ENCODE measurements at regions not wholly inside any gene's neighbourhood (a gene's known extent, or its start where the extent isn't known, plus 50 kb on each side); places are given as distances from the start of the nearest gene placed in this dataset.
A peak's percentile ranks its signal among the peaks of the same experiment; 100 is the strongest.

- intact Hi-C loops (cut with DNase I, micrococcal nuclease) = no loop called here
- Mint-ChIP-seq H3K9me3 (no peaks in the 10 kb centered on the region), H3K4me1 (ENCODE audit: low read depth) (peaks cover 38% of the 10 kb centered on the region), H3K27me3 (no peaks in the 10 kb centered on the region), H3K4me3 (no peak overlapping the region), H3K36me3 (ENCODE audit: low read depth) (peaks cover 9% of the 10 kb centered on the region), H3K27ac (peak overlapping the region; percentile 20)
- no peak for TF ChIP-seq CTCF (IDR thresholded peaks at IDR 0.05)
- Histone ChIP-seq H3K4me1 (ENCODE audit: insufficient read depth, low read length) (peaks cover 52% of the 10 kb centered on the region), H3K27me3 (ENCODE audit: control insufficient read depth in 1 of 2, insufficient read depth in 2 of 2, low read length in 2 of 2) (no peaks in the 10 kb centered on the region), H3K4me3 (ENCODE audit: low read length) (no peak overlapping the region), H3K9me3 (ENCODE audit: control insufficient read depth in 1 of 2, insufficient read depth in 1 of 2, low read length in 2 of 2) (no peaks in the 10 kb centered on the region), H3K27ac (ENCODE audit: low read depth in 1 of 2, low read length in 2 of 2) (no peak overlapping the region), H3K36me3 (ENCODE audit: insufficient read depth, low read length) (peaks cover 15% of the 10 kb centered on the region)
- CTCF ChIA-PET = no interaction called here
- DNase-seq (no peak), ATAC-seq (ENCODE audit: poor library complexity) (no peak)
- POLR2A ChIA-PET = no interaction called here
These were observed 51.7 kb upstream of the CLCN4 start for GRCh38 chrX:10104958-10105658.

- peak overlapping the region; percentile 5 for H3K4me3 ChIP-seq (ENCODE audit: low read length)
- Mint-ChIP-seq H3K4me1 (ENCODE audit: low read depth) (peaks cover 53% of the 10 kb centered on the region), H3K36me3 (ENCODE audit: low read depth) (peaks cover 9% of the 10 kb centered on the region), H3K27me3 (no peaks in the 10 kb centered on the region), H3K4me3 (peak overlapping the region; percentile 16), H3K27ac (peak overlapping the region; percentile 94), H3K9me3 (no peaks in the 10 kb centered on the region)
- H3K36me3 ChIP-seq (ENCODE audit: insufficient read depth, low read length) = peaks cover 11% of the 10 kb centered on the region
- H3K27me3 ChIP-seq (ENCODE audit: control insufficient read depth in 1 of 2, insufficient read depth in 2 of 2, low read length in 2 of 2) = no peaks in the 10 kb centered on the region
- TF ChIP-seq CTCF (IDR thresholded peaks at IDR 0.05) = no peak
- DNase-seq (peak; percentile 34 to 77 (median 55)), ATAC-seq (ENCODE audit: poor library complexity) (peak; percentile 72)
- intact Hi-C loops (cut with DNase I, micrococcal nuclease) = no loop called here
- CTCF ChIA-PET = interaction anchor here (2.5 kb wide), 1 partner anchor 13 kb away, joined by 17 read pairs; no protein-coding TSS in a partner anchor
- POLR2A ChIA-PET = interaction anchor here (1.7 to 2.4 kb wide), 2 partner anchors 8 to 95 kb away, joined by 6 to 12 read pairs; no protein-coding TSS in a partner anchor
- peak overlapping the region; percentile 41 to 53 for H3K27ac ChIP-seq (ENCODE audit: low read depth in 1 of 2, low read length in 2 of 2)
- H3K4me1 ChIP-seq (ENCODE audit: insufficient read depth, low read length) = peaks cover 54% of the 10 kb centered on the region
- no peaks in the 10 kb centered on the region for H3K9me3 ChIP-seq (ENCODE audit: control insufficient read depth in 1 of 2, insufficient read depth in 1 of 2, low read length in 2 of 2)
These were observed 50.0 kb upstream of the CLCN4 start for GRCh38 chrX:10106806-10107205.
